Keratinocyte (primary cell): ENCODE measurements at regions not wholly inside any gene's neighbourhood (a gene's known extent, or its start where the extent isn't known, plus 50 kb on each side); places are given as distances from the start of the nearest gene placed in this dataset.

ENCODE experiments used
- DNase-seq: peaks from one replicate; pipeline ENCODE4 v3.0.0-alpha.2; 2011; ENCODE audit warnings: low read depth, missing footprints, low spot score
- FAIRE-seq: peaks from 2 replicates; lab custom pipeline; 2011; peaks lifted over from hg19 to GRCh38; lab: Jason Lieb, UNC
- H2AFZ ChIP-seq: 2 replicates; pipeline ENCODE4 v1.6.0; 2012; ENCODE audit warnings: low read length, control low read depth, inconsistent platforms; ENCODE audit not compliant: control insufficient read depth
- H3K27ac ChIP-seq: 2 replicates; pipeline ENCODE4 v1.5.1; 2011; ENCODE audit warnings: low read length; ENCODE audit not compliant: control insufficient read depth, insufficient read depth
- H3K27me3 ChIP-seq: 3 replicates; pipeline ENCODE4 v1.6.0; 2011; ENCODE audit warnings: low read length; ENCODE audit not compliant: control insufficient read depth, insufficient read depth; ENCODE audit errors: extremely low read depth
- H3K36me3 ChIP-seq, 2 experiments: 2 replicates in 1 of 2; 3 replicates in 1 of 2; pipeline ENCODE4 v1.5.1; 2011; ENCODE audit warnings: low read length in 2 of 2, mild to moderate bottlenecking in 1 of 2; ENCODE audit not compliant: control insufficient read depth in 2 of 2, insufficient read depth in 2 of 2; ENCODE audit errors: extremely low read depth in 1 of 2
- H3K4me1 ChIP-seq: 3 replicates; pipeline ENCODE4 v1.5.1; 2011; ENCODE audit warnings: low read length; ENCODE audit not compliant: control insufficient read depth, insufficient read depth; ENCODE audit errors: extremely low read depth
- H3K4me2 ChIP-seq: 3 replicates; pipeline ENCODE4 v1.6.0; 2011; ENCODE audit warnings: low read depth, low read length; ENCODE audit not compliant: control insufficient read depth, insufficient read depth; ENCODE audit errors: extremely low read depth
- H3K4me3 ChIP-seq, 3 experiments: fragments of 200-600 bp in 1 of 3; sonication (generic) in 1 of 3; 2 replicates in 2 of 3; 3 replicates in 1 of 3; pipeline ENCODE4 v1.5.1; 2011 to 2016; ENCODE audit warnings: low read length in 3 of 3, mild to moderate bottlenecking in 3 of 3, control low read depth in 2 of 3, inconsistent platforms in 1 of 3, low read depth in 1 of 3, mixed read lengths in 1 of 3, mixed run types in 1 of 3, moderate library complexity in 1 of 3; ENCODE audit not compliant: control insufficient read depth in 2 of 3, insufficient read depth in 2 of 3; ENCODE audit errors: extremely low read depth in 1 of 3
- H3K79me2 ChIP-seq: 2 replicates; pipeline ENCODE4 v1.6.0; 2012; ENCODE audit warnings: low read length; ENCODE audit not compliant: control insufficient read depth, insufficient read depth
- H3K9ac ChIP-seq: 3 replicates; pipeline ENCODE4 v1.6.0; 2011; ENCODE audit warnings: low read length; ENCODE audit not compliant: control insufficient read depth, insufficient read depth; ENCODE audit errors: extremely low read depth
- H3K9me1 ChIP-seq: 3 replicates; pipeline ENCODE4 v1.6.0; 2011; ENCODE audit warnings: low read length; ENCODE audit not compliant: control insufficient read depth, insufficient read depth; ENCODE audit errors: extremely low read depth
- H3K9me3 ChIP-seq: 2 replicates; pipeline ENCODE4 v1.5.1; 2012; ENCODE audit warnings: low read depth, low read length; ENCODE audit not compliant: control insufficient read depth
- H4K20me1 ChIP-seq: 3 replicates; pipeline ENCODE4 v1.6.0; 2011; ENCODE audit warnings: low read length; ENCODE audit not compliant: control insufficient read depth, insufficient read depth; ENCODE audit errors: extremely low read depth
- EZH2 ChIP-seq: IDR thresholded peaks from one replicate; pipeline ENCODE4 v1.6.1; 2012; ENCODE audit warnings: inconsistent platforms, mild to moderate bottlenecking, low read length, moderate library complexity
- dilution Hi-C: fragments of 300-500 bp; cut with MboI; formaldehyde crosslinking; loops from one replicate; pipeline ENCODE4 v1.7.0; 2020; ENCODE audit warnings: low sequenced_read_pairs; ENCODE audit not compliant: extremely low pct_ligation_motif_present
- TF ChIP-seq, protein P1 (sequence below), 3 experiments: IDR thresholded peaks in 1 of 3; conservative IDR thresholded peaks in 1 of 3; optimal IDR thresholded peaks in 1 of 3; 2 replicates in 2 of 3; 3 replicates in 1 of 3; pipeline versions ENCODE3 to v1.5.1; 2011; ENCODE audit warnings: low read length in 3 of 3, mild to moderate bottlenecking in 3 of 3, moderate library complexity in 2 of 3, control low read depth in 1 of 3, inconsistent platforms in 1 of 3; ENCODE audit not compliant: insufficient read depth in 2 of 3; ENCODE audit errors: extremely low read depth in 1 of 3

DNA sequence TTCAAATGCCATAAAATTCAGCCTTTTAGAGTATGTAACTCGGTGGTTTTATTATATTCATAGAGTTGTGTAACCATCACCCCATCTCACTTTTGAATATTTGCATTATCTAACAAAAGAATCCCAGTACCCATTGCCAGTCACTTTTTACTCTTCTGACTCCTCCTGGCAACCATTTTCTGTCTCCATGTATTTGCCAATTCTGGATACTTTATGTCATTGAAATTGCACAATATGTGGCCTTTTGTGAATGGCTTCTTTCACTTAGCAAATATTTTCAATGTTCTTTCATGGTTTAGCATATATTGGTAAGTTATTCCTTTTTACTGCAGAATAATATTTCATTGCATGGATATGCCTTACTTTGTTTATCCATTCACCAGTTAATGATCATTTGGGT, 79.9 kb downstream of the SLIT2 start:
- DNase-seq (no peak), FAIRE-seq (no peak)
- Histone ChIP-seq H4K20me1 (no peaks in the 10 kb centered on the region), H3K9me1 (no peaks in the 10 kb centered on the region), H3K27ac (no peak overlapping the region), H3K4me3 (no peak overlapping the region), H3K9me3 (no peaks in the 10 kb centered on the region), H3K4me2 (no peak overlapping the region), H3K4me1 (no peaks in the 10 kb centered on the region), H3K79me2 (peaks cover 8% of the 10 kb centered on the region), H3K27me3 (no peaks in the 10 kb centered on the region), H3K36me3 (no peaks in the 10 kb centered on the region), H2AFZ (no peak overlapping the region), H3K9ac (no peak overlapping the region)
- no peak for TF ChIP-seq EZH2
- TF ChIP-seq, protein P1, sequence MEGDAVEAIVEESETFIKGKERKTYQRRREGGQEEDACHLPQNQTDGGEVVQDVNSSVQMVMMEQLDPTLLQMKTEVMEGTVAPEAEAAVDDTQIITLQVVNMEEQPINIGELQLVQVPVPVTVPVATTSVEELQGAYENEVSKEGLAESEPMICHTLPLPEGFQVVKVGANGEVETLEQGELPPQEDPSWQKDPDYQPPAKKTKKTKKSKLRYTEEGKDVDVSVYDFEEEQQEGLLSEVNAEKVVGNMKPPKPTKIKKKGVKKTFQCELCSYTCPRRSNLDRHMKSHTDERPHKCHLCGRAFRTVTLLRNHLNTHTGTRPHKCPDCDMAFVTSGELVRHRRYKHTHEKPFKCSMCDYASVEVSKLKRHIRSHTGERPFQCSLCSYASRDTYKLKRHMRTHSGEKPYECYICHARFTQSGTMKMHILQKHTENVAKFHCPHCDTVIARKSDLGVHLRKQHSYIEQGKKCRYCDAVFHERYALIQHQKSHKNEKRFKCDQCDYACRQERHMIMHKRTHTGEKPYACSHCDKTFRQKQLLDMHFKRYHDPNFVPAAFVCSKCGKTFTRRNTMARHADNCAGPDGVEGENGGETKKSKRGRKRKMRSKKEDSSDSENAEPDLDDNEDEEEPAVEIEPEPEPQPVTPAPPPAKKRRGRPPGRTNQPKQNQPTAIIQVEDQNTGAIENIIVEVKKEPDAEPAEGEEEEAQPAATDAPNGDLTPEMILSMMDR (optimal IDR thresholded peaks at IDR 0.05 in 1 of 3, IDR thresholded peaks at IDR 0.05 in 1 of 3, conservative IDR thresholded peaks at IDR 0.05 in 1 of 3; ENCODE audit: extremely low read depth in 1 of 3, insufficient read depth in 2 of 3, low read length in 3 of 3) = no peak
- dilution Hi-C loops = no loop called here

DNA sequence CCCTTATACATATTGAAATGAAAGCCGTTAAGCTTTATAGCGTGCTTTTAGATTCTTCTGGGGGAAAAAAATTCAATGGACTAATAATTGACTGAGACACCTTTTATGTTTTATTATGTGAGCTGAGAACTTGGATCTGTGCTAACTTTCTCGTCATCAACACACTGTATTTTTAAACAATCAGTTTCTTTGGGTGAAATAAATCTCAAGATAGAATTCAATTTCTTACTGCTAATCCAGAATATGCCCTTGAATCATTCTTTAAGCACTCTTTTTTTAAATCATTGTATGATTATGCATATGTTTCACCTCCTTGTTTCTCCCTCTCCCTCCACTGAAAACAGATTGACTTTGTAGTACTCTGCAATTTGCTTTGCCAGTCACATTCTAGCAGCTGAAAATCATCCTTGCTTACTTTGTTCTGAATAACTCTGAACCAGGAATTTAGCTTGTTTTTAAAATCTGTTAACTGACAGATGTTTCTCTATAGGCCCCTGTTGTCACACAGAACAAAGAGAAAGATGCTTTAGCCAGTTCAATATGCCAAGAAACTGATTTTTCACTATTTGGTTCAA, 81.5 kb downstream of the SLIT2 start:
- Histone ChIP-seq H4K20me1 (no peaks in the 10 kb centered on the region), H3K4me2 (no peak overlapping the region), H3K36me3 (no peaks in the 10 kb centered on the region), H3K27me3 (no peaks in the 10 kb centered on the region), H3K27ac (no peak overlapping the region), H3K9ac (no peak overlapping the region), H3K4me3 (no peak overlapping the region), H2AFZ (no peak overlapping the region), H3K9me1 (no peaks in the 10 kb centered on the region), H3K9me3 (no peaks in the 10 kb centered on the region), H3K4me1 (no peaks in the 10 kb centered on the region), H3K79me2 (peaks cover 4% of the 10 kb centered on the region)
- dilution Hi-C loops = no loop called here
- TF ChIP-seq, protein P1 (optimal IDR thresholded peaks at IDR 0.05 in 1 of 3, IDR thresholded peaks at IDR 0.05 in 1 of 3, conservative IDR thresholded peaks at IDR 0.05 in 1 of 3; ENCODE audit: extremely low read depth in 1 of 3, insufficient read depth in 2 of 3, low read length in 3 of 3) = no peak
- no peak for TF ChIP-seq EZH2
- no peak for DNase-seq
- no peak for FAIRE-seq
